Dermis microvascular lymphatic vessel endothelial cell (primary cell): ENCODE measurements at regions not wholly inside any gene's neighbourhood (a gene's known extent, or its start where the extent isn't known, plus 50 kb on each side); places are given as distances from the start of the nearest gene placed in this dataset.

Experiments
- DNase-seq, 2 donors: peaks; one replicate each; pipeline versions ENCODE4 v3.0.0 to v3.0.0-alpha.2; 2010; ENCODE audit warnings: low read depth in 2 of 2

- DNase-seq, result no peak
These were observed 418.9 kb upstream of the ARGLU1 start for GRCh38 chr13:106986687-106987426.

- DNase-seq, result no peak
These were observed 418.1 kb upstream of the ARGLU1 start for GRCh38 chr13:106986033-106986484.

DNA sequence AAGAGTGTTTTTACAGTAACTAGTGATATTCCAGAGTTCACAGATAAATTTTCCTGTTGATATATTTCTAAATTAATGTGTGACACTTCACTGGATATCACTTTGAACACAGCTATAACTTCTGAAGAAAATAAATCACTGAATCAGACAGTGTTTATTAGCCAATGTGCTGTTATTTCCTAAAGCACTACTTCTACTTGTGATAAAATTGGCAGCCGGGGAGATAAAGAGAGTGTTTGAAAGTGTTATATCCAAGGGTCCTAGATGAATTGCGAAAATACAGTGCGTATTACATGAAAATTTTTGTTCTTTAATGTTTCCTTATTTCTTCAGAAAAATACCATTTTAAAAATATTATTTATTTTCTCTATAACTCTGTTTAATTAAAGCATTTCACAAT lies 417.5 kb upstream of the ARGLU1 start:
- no peak for DNase-seq

DNA sequence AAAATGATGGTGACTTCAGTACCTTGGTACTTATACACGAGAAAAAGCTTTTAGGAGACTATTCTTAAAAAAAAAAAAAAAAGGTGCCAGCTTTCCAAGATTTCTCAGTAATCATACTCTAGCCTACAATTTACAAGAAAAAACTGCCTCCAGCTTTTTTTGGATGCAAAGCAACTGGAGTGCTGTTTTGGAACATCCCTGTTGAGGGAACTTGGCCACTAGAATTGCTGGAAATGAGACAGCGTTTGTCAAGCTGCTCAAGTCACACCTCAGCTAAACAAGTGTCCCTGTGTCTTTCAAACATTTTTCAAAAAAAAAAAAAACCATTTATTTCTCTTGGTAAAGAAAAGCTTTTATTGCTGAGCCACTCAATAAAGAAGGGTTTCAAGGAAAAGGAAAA lies 413.1 kb upstream of the ARGLU1 start:
- no peak for DNase-seq

DNA sequence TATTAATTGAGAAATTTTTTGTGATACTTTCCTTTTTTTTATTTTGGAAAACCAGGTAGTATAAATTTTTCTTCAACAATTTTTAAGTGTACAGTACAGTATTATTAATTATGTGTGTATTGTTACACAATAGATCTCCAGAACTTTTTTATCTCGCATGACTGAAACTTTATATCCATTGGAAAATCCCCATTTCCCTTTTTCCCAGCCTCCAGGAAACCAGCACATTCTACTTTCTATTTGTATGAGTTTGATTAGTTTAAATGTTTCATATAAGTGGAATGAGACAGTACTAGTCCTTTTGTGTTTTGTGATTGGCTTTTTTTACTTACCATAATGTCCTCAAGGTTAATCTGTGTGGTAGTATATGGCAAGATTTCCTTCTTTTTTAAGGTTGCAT lies 399.5 kb upstream of the ARGLU1 start:
- peak; percentile 31 to 60 for DNase-seq

DNA sequence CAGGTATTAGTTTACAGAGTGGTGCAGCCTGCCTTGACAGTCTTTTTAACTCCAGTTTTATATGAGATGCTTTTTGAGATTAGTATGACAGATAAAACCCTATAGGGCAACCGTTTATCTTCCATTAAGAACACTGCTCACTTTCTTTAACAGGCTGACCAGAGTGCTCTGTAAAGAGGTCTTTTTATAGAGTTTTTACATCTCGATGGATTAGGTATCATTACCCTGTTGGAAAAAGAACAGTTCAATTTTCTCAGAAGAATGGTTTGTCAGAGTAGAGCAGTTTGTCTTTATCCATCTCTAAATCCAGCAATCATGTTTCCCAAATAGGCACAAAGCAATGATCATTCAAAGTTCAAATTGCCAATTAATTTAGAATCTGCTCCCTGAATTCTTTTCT lies 395.2 kb upstream of the ARGLU1 start:
- no peak for DNase-seq

DNA sequence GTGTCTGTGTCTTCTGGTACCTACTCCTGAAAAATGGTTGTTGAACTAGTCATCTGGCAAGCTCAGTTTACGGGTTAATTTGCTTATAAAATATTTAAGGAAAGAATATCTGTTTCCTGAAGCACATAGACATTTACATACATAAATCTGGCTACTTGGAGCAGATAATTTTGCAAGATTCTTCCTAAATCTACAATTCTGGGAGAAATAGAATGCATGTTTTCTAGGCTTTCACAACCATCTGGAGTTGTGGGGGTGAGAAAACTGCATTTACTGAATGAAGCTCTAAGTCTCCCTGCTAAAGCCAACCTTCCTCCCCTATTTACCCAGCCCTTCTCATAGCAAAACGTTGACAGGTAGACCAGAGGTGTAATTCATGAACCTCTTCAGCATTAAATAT lies 393.7 kb upstream of the ARGLU1 start:
- no peak for DNase-seq

GRCh38 chr13:106961216-106961615 lies 393.3 kb upstream of the ARGLU1 start:
- DNase-seq, result no peak

DNA sequence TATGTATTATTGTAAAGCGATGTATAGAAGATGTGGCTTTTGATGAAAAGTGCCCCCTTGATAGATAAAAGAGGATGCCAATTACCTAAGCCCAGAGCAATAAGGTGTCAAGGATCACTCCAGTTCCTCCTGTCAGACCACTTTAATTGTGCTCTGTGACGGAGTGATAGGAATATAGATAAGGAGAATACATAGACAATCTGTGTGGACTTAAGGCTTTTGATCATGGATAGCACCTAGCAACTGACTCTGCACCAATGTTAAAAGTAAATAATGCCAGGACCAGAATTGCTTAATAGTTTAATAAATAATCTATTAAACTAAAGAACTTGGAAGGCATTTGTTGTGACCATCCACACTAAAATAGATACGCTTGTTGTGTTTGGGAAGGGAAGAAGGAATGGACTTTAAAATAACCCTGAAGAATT lies 390.7 kb upstream of the ARGLU1 start:
- DNase-seq, result no peak

DNA sequence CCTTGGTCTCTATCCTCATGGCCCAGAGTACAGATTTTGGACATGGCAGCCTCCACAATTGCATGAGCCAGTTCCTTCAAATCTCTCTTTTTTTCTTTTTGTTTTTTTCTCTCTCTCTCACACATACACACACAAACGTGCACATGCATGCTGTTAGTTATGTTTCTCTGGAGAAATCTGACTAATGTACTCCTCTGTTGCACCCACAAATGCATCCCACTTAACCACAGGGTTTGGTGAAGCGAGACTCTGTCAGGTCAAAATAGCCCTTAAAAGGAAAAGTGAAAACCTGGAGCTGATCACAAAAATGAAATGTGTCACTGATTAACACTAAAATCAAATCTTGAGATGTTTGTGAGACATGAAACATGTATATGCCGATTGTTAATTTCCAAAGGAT lies 374.6 kb upstream of the ARGLU1 start:
- no peak for DNase-seq

DNA sequence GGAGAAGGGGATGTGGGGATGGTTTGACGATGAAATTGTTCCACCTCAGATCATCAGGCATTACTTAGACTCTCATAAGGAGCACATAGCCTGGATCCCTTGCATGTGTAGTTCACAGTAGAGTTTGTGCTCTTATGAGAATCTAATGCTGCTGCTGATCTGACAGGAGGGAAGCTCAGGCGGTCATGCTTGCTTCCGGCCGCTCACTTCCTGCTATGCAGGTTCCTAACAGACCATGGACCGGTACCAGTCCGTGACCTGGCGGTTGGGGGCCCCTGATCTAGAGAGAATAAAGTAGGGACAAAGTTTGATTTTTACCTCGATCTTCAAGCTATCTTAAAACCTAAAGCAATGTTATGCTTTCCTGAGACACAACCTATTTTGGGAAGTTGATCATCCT lies 373.8 kb upstream of the ARGLU1 start:
- DNase-seq, result no peak

GRCh38 chr13:106927421-106927820 lies 359.5 kb upstream of the ARGLU1 start:
- no peak for DNase-seq

DNA sequence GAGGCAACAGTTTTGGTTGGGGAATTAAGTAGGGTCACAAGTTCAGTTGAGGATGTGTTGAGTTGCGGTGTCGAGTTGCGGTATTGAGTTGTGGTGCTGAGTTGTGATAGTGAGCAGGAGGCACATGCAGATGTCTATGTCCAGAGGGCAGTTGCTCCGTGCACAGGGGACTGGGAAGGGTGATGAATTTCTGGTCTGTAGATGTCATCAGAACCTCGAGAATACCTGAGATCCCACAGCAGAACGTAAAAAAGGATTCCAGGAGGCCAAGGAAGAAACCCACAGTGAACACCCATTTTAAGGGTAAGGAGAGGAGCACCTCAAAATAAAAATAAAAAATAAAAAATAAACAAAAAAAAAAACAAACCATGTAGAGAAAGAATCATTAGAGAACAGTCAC lies 354.4 kb upstream of the ARGLU1 start:
- no peak for DNase-seq

DNA sequence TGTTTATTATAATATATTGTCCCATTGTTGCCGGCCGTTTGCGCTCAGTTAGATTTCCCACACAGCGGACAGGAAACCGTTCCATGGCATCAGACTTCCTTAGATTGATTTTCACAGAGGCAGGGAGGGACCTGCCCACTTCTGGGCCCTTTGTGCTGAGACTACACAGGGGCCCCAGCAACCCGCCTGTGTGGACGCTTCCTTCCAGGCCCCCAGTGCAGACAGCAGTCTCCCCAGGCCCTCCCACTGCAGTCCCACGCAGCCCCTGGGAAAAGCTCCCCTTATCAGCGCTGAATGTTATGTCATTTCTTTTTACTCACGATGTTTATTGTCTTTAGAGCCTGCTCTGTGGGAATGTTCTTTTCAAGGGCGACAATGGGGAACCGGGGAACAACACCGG lies 351.7 kb upstream of the ARGLU1 start:
- DNase-seq, result peak; percentile 94 to 100

GRCh38 chr13:106919133-106919532 lies 351.2 kb upstream of the ARGLU1 start:
- DNase-seq, result peak; percentile 40 to 77

DNA sequence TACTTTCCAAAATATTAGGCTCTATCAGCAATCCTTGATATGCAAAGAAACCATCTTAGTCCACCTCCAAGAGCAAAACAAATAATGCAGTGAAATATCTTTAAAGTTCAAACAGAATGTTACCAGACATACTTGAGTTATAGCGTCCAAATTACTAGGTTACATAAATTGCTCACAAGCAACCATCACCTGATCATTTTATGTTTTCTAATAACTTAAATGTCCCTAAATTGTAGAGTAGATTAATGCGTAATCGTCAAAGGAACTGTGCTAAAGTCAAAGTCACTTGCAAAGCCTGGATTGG lies 350.6 kb upstream of the ARGLU1 start:
- peak in 1 of 2 donors; percentile 12 for DNase-seq

- peak; percentile 60 to 87 for DNase-seq
These were observed 350.0 kb upstream of the ARGLU1 start for GRCh38 chr13:106917673-106918556.

DNA sequence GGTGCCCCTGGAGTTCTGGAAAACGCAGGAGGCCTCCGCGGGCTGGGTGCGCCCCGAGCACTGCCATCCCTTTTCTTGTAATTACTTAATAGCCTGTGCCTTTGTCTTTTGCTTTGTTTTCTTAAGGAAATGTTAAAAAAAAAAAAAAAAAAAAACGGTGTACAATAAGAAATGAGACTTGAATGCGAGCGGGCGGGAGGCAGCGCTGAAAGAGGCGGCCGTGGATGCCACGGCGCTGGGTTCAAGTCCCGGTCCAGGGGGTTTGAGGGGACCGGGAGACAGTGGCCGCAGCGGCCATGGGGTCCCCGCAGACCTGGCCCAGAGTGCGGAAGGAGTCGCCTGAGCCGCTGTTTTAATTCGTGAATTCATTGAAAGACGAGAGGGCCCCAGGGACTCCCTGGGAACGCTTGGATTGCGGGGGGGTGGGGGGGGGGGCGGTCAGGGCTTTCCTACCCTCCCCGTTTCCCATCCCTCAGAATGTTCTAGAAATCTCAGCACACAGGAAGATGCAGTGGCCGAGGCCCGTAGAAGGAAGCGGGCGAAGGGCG lies 349.2 kb upstream of the ARGLU1 start:
- DNase-seq, result peak in 1 of 2 donors; percentile 51

GRCh38 chr13:106916329-106916976 lies 348.5 kb upstream of the ARGLU1 start:
- DNase-seq, result no peak

- DNase-seq, result no peak
These were observed 347.2 kb upstream of the ARGLU1 start for GRCh38 chr13:106915146-106915545.

DNA sequence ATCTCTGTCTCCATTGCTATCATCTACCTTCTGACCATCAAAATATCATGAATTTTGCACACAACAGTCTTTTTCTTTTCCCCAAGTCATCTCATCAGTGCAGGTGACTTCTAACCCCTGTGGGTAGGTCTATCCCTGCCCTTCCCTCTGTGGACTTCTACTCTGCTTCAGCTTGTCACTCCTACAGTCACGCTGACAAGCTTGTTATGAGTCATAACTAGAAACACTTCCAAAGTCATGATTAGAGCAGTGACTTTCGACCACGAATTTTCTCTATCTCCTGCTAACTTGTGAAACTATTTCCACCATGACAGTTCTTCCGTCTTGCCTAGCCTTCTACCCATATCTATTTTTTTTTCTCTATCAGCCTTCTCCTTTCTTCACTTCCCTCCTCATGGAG lies 343.7 kb upstream of the ARGLU1 start:
- DNase-seq, result no peak

- DNase-seq, result no peak
These were observed 343.1 kb upstream of the ARGLU1 start for GRCh38 chr13:106911020-106911419.
